ENCODE measurements at regions not wholly inside any gene's neighbourhood (a gene's known extent, or its start where the extent isn't known, plus 50 kb on each side); places are given as distances from the start of the nearest gene placed in this dataset.

- TF ChIP-seq ATF2 (CRISPR knock-in tag; IDR thresholded peaks at IDR 0.05; ENCODE audit: borderline replicate concordance, low read depth) (no peak), SP1 (CRISPR knock-in tag; conservative IDR thresholded peaks at IDR 0.05) (no peak), ATF6 (CRISPR knock-in tag; IDR thresholded peaks at IDR 0.05) (no peak), ZNF121 (CRISPR knock-in tag; IDR thresholded peaks at IDR 0.05) (no peak), ZNF512 (CRISPR knock-in tag; IDR thresholded peaks at IDR 0.05; ENCODE audit: borderline replicate concordance) (no peak), CTCF (IDR thresholded peaks at IDR 0.05) (no peak), CBFB (CRISPR knock-in tag; IDR thresholded peaks at IDR 0.05; ENCODE audit: low read depth) (no peak), ZNF423 (CRISPR knock-in tag; IDR thresholded peaks at IDR 0.05) (no peak), FOXJ3 (CRISPR knock-in tag; IDR thresholded peaks at IDR 0.05; ENCODE audit: borderline replicate concordance) (no peak), ESRRA (CRISPR knock-in tag; IDR thresholded peaks at IDR 0.05; ENCODE audit: borderline replicate concordance) (no peak), JUN (CRISPR knock-in tag; IDR thresholded peaks at IDR 0.05) (no peak), NR3C1 (CRISPR knock-in tag; conservative IDR thresholded peaks at IDR 0.05; ENCODE audit: low read depth) (no peak), KAT7 (CRISPR knock-in tag; IDR thresholded peaks at IDR 0.05; ENCODE audit: borderline replicate concordance) (no peak), ZNF232 (CRISPR knock-in tag; IDR thresholded peaks at IDR 0.05) (no peak)
Observed at GRCh38 chr15:98402486-98402885, 245.9 kb upstream of the IGF1R start.

All from WTC11 (cell line).